H1 (cell line): ENCODE measurements at regions not wholly inside any gene's neighbourhood (a gene's known extent, or its start where the extent isn't known, plus 50 kb on each side); places are given as distances from the start of the nearest gene placed in this dataset.

Experiments used
- EP300 ChIP-seq, 2 experiments: IDR thresholded peaks; 1 replicate in 1 of 2; 2 replicates in 1 of 2; pipeline ENCODE4 v1.6.1; 2011 to 2012; ENCODE audit warnings: low read depth in 2 of 2, low read length in 2 of 2, mild to moderate bottlenecking in 2 of 2, borderline replicate concordance in 1 of 2, inconsistent platforms in 1 of 2, moderate library complexity in 1 of 2
- EZH2 ChIP-seq: fragments of 200-600 bp; sonication (generic); IDR thresholded peaks from 2 replicates; pipeline ENCODE4 v1.7.1; 2012; ENCODE audit warnings: low read depth, mild to moderate bottlenecking, moderate library complexity, low read length, inconsistent platforms; ENCODE audit not compliant: severe bottlenecking
- JUND ChIP-seq: IDR thresholded peaks from 2 replicates; pipeline ENCODE4 v1.6.1; 2011; ENCODE audit warnings: mild to moderate bottlenecking, improper control_type of control experiment, low read length
- KDM5A ChIP-seq: fragments of 200-600 bp; IDR thresholded peaks from 2 replicates; pipeline ENCODE4 v1.7.1; 2012; ENCODE audit warnings: mild to moderate bottlenecking, low read length, inconsistent platforms, mixed read lengths
- RBBP5 ChIP-seq: IDR thresholded peaks from 2 replicates; pipeline ENCODE4 v1.7.1; 2012; ENCODE audit warnings: low read depth, mild to moderate bottlenecking, inconsistent platforms, low read length, moderate library complexity, borderline replicate concordance
- RXRA ChIP-seq: IDR thresholded peaks from 2 replicates; pipeline ENCODE4 v1.6.1; 2011; ENCODE audit warnings: low read depth, mild to moderate bottlenecking, low read length, moderate library complexity; ENCODE audit not compliant: insufficient read depth
- SRF ChIP-seq: IDR thresholded peaks from 2 replicates; pipeline ENCODE4 v1.6.1; 2011; ENCODE audit warnings: mild to moderate bottlenecking, low read depth, low read length, moderate library complexity
- TAF7 ChIP-seq: optimal IDR thresholded peaks from 2 replicates; pipeline ENCODE3; 2011; ENCODE audit warnings: low read depth, mild to moderate bottlenecking, inconsistent platforms, low read length, moderate library complexity, borderline replicate concordance
- USF2 ChIP-seq: IDR thresholded peaks from 2 replicates; pipeline ENCODE4 v1.6.1; 2011; ENCODE audit warnings: low read length, improper control_type of control experiment

GRCh38 chr3:135802171-135802570 is 163.4 kb upstream of the PPP2R3A start (continued):
- TF ChIP-seq RBBP5 (no peak), EP300 (IDR thresholded peaks at IDR 0.05; ENCODE audit: borderline replicate concordance in 1 of 2, low read depth in 2 of 2, low read length in 2 of 2) (no peak), KDM5A (no peak), EZH2 (no peak), USF2 (no peak), SRF (no peak), RXRA (no peak), TAF7 (no peak), JUND (no peak)
